ENCODE measurements at regions not wholly inside any gene's neighbourhood (a gene's known extent, or its start where the extent isn't known, plus 50 kb on each side); places are given as distances from the start of the nearest gene placed in this dataset.

GRCh38 chr22:48434156-48434867 lies 1393.4 kb downstream of the BRD1 start:
- FAIRE-seq (no peak), DNase-seq (ENCODE audit: low read depth) (no peak)
- no peak for TF ChIP-seq CTCF (IDR thresholded peaks at IDR 0.05; ENCODE audit: insufficient read depth, low read length, severe bottlenecking)

GRCh38 chr22:48433647-48434046 lies 1394.0 kb downstream of the BRD1 start:
- TF ChIP-seq CTCF (IDR thresholded peaks at IDR 0.05; ENCODE audit: insufficient read depth, low read length, severe bottlenecking): no peak
- Histone ChIP-seq H3K4me3 (ENCODE audit: low read depth, low read length) (no peak overlapping the region), H3K36me3 (ENCODE audit: control insufficient read depth, insufficient read depth, low read length) (no peaks in the 10 kb centered on the region), H3K27me3 (ENCODE audit: control insufficient read depth, insufficient read depth, low read length) (no peaks in the 10 kb centered on the region)
- DNase-seq (ENCODE audit: low read depth) (no peak), FAIRE-seq (no peak)

More at GRCh38 chr22:48434156-48434867, 1393.4 kb downstream of the BRD1 start:
- no peaks in the 10 kb centered on the region for H3K36me3 ChIP-seq (ENCODE audit: control insufficient read depth, insufficient read depth, low read length)
- H3K27me3 ChIP-seq (ENCODE audit: control insufficient read depth, insufficient read depth, low read length): no peaks in the 10 kb centered on the region
- H3K4me3 ChIP-seq (ENCODE audit: low read depth, low read length): no peak overlapping the region

GRCh38 chr22:48432781-48433518 lies 1394.7 kb downstream of the BRD1 start:
- DNase-seq (ENCODE audit: low read depth): no peak
- no peak for FAIRE-seq
- no peak for TF ChIP-seq CTCF (IDR thresholded peaks at IDR 0.05; ENCODE audit: insufficient read depth, low read length, severe bottlenecking)
- Histone ChIP-seq H3K36me3 (ENCODE audit: control insufficient read depth, insufficient read depth, low read length) (no peaks in the 10 kb centered on the region), H3K4me3 (ENCODE audit: low read depth, low read length) (no peak overlapping the region), H3K27me3 (ENCODE audit: control insufficient read depth, insufficient read depth, low read length) (no peaks in the 10 kb centered on the region)

GRCh38 chr22:48431536-48432315 lies 1395.9 kb downstream of the BRD1 start:
- TF ChIP-seq CTCF (IDR thresholded peaks at IDR 0.05; ENCODE audit: insufficient read depth, low read length, severe bottlenecking): no peak
- Histone ChIP-seq H3K36me3 (ENCODE audit: control insufficient read depth, insufficient read depth, low read length) (no peaks in the 10 kb centered on the region), H3K4me3 (ENCODE audit: low read depth, low read length) (no peak overlapping the region), H3K27me3 (ENCODE audit: control insufficient read depth, insufficient read depth, low read length) (no peaks in the 10 kb centered on the region)
- DNase-seq (ENCODE audit: low read depth) (no peak), FAIRE-seq (no peak)

GRCh38 chr22:48431014-48431413 lies 1396.7 kb downstream of the BRD1 start:
- no peaks in the 10 kb centered on the region for H3K36me3 ChIP-seq (ENCODE audit: control insufficient read depth, insufficient read depth, low read length)
- H3K4me3 ChIP-seq (ENCODE audit: low read depth, low read length): no peak overlapping the region
- no peaks in the 10 kb centered on the region for H3K27me3 ChIP-seq (ENCODE audit: control insufficient read depth, insufficient read depth, low read length)
- no peak for FAIRE-seq
- TF ChIP-seq CTCF (IDR thresholded peaks at IDR 0.05; ENCODE audit: insufficient read depth, low read length, severe bottlenecking): no peak
- DNase-seq (ENCODE audit: low read depth): no peak

All from bronchial epithelial cell (primary cell).